ENCODE measurements at regions not wholly inside any gene's neighbourhood (a gene's known extent, or its start where the extent isn't known, plus 50 kb on each side); places are given as distances from the start of the nearest gene placed in this dataset.
"Not testable (repeated sequence)": the region's sequence is repeated elsewhere in the genome, so short reads cannot be mapped to it uniquely, and the experiment has no call there.

DNA sequence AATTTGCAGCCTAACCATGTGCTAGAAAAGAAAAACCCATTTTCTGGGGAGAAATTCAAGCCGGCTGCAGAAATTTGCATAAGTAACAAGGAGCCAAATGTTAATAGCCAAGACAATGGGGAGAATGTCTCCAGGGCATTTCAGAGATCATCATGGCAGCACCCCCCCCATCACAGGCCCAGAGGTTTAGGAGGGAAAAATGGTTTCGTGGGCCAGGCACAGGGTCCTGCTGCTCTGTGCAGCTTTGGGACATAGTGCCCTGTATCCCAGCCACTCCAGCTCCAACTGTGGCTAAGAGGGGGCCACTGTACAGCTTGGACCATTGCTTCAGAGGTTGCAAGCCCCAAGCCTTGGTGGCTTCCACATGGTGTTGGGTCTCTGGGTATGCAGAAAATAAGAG is 620.0 kb downstream of the PSAT1 start:
- TF ChIP-seq CTCF, POLR2A (IDR thresholded peaks at IDR 0.05): not testable (repeated sequence)

All from uterus (tissue), 2 donors.